OCI-LY3 (cell line): ENCODE measurements at regions not wholly inside any gene's neighbourhood (a gene's known extent, or its start where the extent isn't known, plus 50 kb on each side); places are given as distances from the start of the nearest gene placed in this dataset.
"Not testable (repeated sequence)": the region's sequence is repeated elsewhere in the genome, so short reads cannot be mapped to it uniquely, and the experiment has no call there.

ENCODE experiments used
- H2AFZ ChIP-seq: fragments of 200-600, 300-600 bp; shearing (Covaris generic); 2 replicates; pipeline ENCODE4 v1.6.0; 2014; ENCODE audit warnings: antibody characterized with exemption, low read depth, low read length
- H3K27ac ChIP-seq: fragments of 200-600, 300-600 bp; sonication (generic); 2 replicates; pipeline ENCODE4 v1.5.1; 2014; ENCODE audit warnings: mild to moderate bottlenecking, low read length, moderate library complexity, mixed read lengths
- H3K27me3 ChIP-seq: fragments of 200-600, 300-600 bp; sonication (generic); 2 replicates; pipeline ENCODE4 v1.6.1; 2014; ENCODE audit warnings: low read depth, low read length, mixed read lengths
- H3K36me3 ChIP-seq: fragments of 200-600, 300-600 bp; sonication (generic); replicated peaks from 2 replicates; pipeline ENCODE3; 2014; ENCODE audit warnings: low read depth, low read length, mixed read lengths
- H3K4me1 ChIP-seq: fragments of 300-600, 200-600 bp; sonication (generic); 2 replicates; pipeline ENCODE4 v1.6.1; 2014; ENCODE audit warnings: low read length, mixed read lengths
- H3K4me2 ChIP-seq: fragments of 200-600, 300-600 bp; sonication (generic); 2 replicates; pipeline ENCODE4 v1.6.1; 2014; ENCODE audit warnings: low read length, mixed read lengths
- H3K4me3 ChIP-seq: fragments of 300-600, 200-600 bp; sonication (generic); 2 replicates; pipeline ENCODE4 v1.5.1; 2014; ENCODE audit warnings: antibody characterized with exemption, mild to moderate bottlenecking, low read length, moderate library complexity
- H3K79me2 ChIP-seq: fragments of 300-600, 200-600 bp; shearing (Covaris generic); 2 replicates; pipeline ENCODE4 v1.6.1; 2014; ENCODE audit warnings: mild to moderate bottlenecking, low read length, mixed read lengths
- H3K9ac ChIP-seq: fragments of 300-600, 200-600 bp; shearing (Covaris generic); 2 replicates; pipeline ENCODE4 v1.6.0; 2014; ENCODE audit warnings: mild to moderate bottlenecking, low read length, moderate library complexity
- H3K9me3 ChIP-seq: fragments of 200-600, 300-600 bp; shearing (Covaris generic); 2 replicates; pipeline ENCODE4 v1.6.1; 2014; ENCODE audit warnings: low read length, mixed read lengths; ENCODE audit not compliant: insufficient read depth
- H4K20me1 ChIP-seq: fragments of 200-600, 300-600 bp; sonication (generic); 2 replicates; pipeline ENCODE4 v1.6.1; 2016; ENCODE audit warnings: low read length, mixed read lengths; ENCODE audit not compliant: insufficient read depth
- EZH2phosphoT487 ChIP-seq: fragments of 200-600 bp; shearing (Covaris generic); IDR thresholded peaks from 2 replicates; pipeline ENCODE4 v1.6.1; 2018; ENCODE audit warnings: antibody characterized with exemption, mixed run types, low read depth
- TF ChIP-seq, protein P1 (sequence below): fragments of 200-600, 300-600 bp; sonication (generic); IDR thresholded peaks from 2 replicates; pipeline ENCODE4 v1.5.1; 2014; ENCODE audit warnings: antibody characterized with exemption, low read length, low read depth

DNA sequence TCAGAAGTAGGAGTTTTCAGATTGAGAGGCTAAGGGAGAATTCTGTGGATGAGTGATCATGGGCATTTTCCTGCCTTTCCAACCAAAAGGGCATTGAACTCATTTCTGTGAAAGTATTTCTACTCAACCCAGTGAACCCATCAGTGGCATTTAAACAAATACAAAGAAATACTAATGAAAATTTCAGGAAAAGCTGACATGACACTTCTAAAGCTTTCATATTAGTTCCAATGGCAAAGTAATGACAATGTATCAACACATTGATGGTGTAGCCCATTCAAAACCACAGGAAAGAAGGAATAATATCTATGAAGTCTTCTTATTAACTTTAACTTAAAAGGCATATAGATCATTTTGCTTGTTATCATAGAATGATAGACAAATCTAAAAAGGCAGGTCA lies 183.5 kb upstream of the ANXA10 start:
- TF ChIP-seq, protein P1, sequence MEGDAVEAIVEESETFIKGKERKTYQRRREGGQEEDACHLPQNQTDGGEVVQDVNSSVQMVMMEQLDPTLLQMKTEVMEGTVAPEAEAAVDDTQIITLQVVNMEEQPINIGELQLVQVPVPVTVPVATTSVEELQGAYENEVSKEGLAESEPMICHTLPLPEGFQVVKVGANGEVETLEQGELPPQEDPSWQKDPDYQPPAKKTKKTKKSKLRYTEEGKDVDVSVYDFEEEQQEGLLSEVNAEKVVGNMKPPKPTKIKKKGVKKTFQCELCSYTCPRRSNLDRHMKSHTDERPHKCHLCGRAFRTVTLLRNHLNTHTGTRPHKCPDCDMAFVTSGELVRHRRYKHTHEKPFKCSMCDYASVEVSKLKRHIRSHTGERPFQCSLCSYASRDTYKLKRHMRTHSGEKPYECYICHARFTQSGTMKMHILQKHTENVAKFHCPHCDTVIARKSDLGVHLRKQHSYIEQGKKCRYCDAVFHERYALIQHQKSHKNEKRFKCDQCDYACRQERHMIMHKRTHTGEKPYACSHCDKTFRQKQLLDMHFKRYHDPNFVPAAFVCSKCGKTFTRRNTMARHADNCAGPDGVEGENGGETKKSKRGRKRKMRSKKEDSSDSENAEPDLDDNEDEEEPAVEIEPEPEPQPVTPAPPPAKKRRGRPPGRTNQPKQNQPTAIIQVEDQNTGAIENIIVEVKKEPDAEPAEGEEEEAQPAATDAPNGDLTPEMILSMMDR = no peak
- TF ChIP-seq EZH2phosphoT487 = no peak
- Histone ChIP-seq H3K79me2 (no peaks in the 10 kb centered on the region), H2AFZ (no peak overlapping the region), H3K4me3 (no peak overlapping the region), H3K27ac (no peak overlapping the region), H3K4me1 (no peaks in the 10 kb centered on the region), H3K9ac (no peak overlapping the region), H4K20me1 (no peaks in the 10 kb centered on the region), H3K27me3 (no peaks in the 10 kb centered on the region), H3K36me3 (no peaks in the 10 kb centered on the region), H3K9me3 (no peaks in the 10 kb centered on the region), H3K4me2 (no peak overlapping the region)

DNA sequence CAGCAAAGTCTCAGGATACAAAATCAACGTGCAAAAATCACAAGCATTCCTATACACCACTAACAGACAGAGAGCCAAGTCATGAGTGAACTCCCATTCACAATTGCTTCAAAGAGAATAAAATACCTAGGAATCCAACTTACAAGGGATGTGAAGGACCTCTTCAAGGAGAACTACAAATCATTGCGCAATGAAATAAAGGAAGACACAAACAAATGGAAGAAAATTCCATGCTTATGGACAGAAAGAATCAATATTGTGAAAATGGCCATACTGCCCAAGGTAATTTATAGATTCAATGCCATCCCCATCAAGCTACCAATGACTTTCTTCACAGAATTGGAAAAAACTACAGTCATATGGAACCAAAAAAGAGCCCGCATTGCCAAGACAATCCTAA lies 179.8 kb upstream of the ANXA10 start:
- not testable (repeated sequence) for H3K27ac ChIP-seq, H3K4me1 ChIP-seq, H3K79me2 ChIP-seq, H3K4me3 ChIP-seq, H4K20me1 ChIP-seq, H3K36me3 ChIP-seq, H3K27me3 ChIP-seq, H3K9me3 ChIP-seq, H3K4me2 ChIP-seq, H2AFZ ChIP-seq, H3K9ac ChIP-seq

DNA sequence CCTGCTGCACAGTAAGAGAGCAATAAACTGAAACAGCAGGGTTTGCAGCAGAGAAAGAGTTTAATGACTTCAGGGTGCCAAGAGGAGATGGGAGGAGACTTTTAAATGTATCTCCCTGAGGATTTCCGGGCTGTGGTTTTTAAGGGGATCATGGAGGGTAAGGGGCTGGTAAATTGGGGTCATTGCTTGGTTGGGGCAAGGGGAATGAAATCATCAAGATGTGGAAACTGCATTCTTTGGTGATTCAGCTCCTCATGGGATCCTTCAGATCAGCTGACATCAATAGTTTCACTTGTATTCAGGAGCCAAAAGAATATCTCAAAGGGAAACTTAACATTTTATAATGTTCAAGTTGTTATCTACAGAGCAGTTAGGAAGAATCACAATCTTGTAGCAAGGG lies 174.3 kb upstream of the ANXA10 start:
- Histone ChIP-seq H3K9ac (no peak overlapping the region), H3K4me1 (no peaks in the 10 kb centered on the region), H3K36me3 (no peaks in the 10 kb centered on the region), H3K4me2 (no peak overlapping the region), H3K27ac (no peak overlapping the region), H3K4me3 (no peak overlapping the region), H3K79me2 (no peaks in the 10 kb centered on the region), H2AFZ (no peak overlapping the region), H3K27me3 (no peaks in the 10 kb centered on the region), H4K20me1 (no peaks in the 10 kb centered on the region), H3K9me3 (peaks cover 13% of the 10 kb centered on the region; the same call in 1 of the 2 replicates)
- TF ChIP-seq, protein P1 = no peak
- TF ChIP-seq EZH2phosphoT487 = no peak

DNA sequence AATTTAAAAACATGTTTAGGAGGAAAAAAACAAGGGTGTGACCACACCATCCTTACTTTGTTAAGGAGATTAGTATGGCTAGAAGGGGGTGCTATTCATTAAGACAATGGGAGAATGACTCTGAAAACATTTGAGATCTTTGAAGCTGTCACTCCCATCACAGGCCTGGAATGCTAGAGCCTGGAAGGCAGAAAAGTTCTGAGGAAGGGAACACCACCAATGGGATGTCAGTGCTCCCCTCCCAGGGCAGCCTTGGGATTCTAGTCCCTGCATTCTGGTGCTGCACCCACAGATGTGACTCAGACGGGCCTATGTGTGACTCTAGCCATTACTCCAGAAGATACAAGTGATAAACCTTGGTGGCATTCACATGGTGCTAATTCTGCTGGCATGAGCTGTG lies 162.2 kb upstream of the ANXA10 start:
- Histone ChIP-seq H3K4me1 (no peaks in the 10 kb centered on the region), H3K9me3 (no peaks in the 10 kb centered on the region), H3K27ac (no peak overlapping the region), H2AFZ (no peak overlapping the region), H3K79me2 (no peaks in the 10 kb centered on the region), H3K27me3 (no peaks in the 10 kb centered on the region), H3K4me3 (no peak overlapping the region), H4K20me1 (no peaks in the 10 kb centered on the region), H3K9ac (no peak overlapping the region), H3K36me3 (no peaks in the 10 kb centered on the region), H3K4me2 (no peak overlapping the region)
- TF ChIP-seq EZH2phosphoT487 = no peak
- TF ChIP-seq, protein P1 = no peak

DNA sequence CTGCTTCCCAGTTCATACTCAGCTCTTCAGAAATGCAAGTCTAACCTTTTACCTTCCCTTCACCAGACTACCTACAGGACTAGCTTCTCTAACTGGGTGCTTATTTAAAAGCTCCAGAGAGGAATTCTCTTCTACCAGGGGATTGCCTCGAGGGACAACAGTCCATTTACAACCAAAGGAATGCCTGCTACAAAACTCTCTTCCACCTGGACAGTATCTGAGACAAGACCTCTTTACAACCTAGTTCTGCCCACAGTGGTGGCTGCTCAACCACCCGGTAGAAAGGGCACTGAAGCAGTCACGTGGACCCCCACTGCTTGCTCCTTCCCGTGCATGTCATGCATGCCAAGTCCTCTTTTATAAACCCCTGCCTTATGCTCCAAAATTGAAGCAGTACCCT lies 158.1 kb upstream of the ANXA10 start:
- Histone ChIP-seq H3K4me3 (no peak overlapping the region), H3K9me3 (no peaks in the 10 kb centered on the region), H3K4me2 (no peak overlapping the region), H3K36me3 (no peaks in the 10 kb centered on the region), H3K27ac (no peak overlapping the region), H3K79me2 (no peaks in the 10 kb centered on the region), H3K9ac (no peak overlapping the region), H3K27me3 (no peaks in the 10 kb centered on the region), H2AFZ (no peak overlapping the region), H4K20me1 (no peaks in the 10 kb centered on the region), H3K4me1 (no peaks in the 10 kb centered on the region)
- TF ChIP-seq EZH2phosphoT487 = no peak
- TF ChIP-seq, protein P1 = no peak
